ENCODE measurements at regions not wholly inside any gene's neighbourhood (a gene's known extent, or its start where the extent isn't known, plus 50 kb on each side); places are given as distances from the start of the nearest gene placed in this dataset.
"Not testable (repeated sequence)": the region's sequence is repeated elsewhere in the genome, so short reads cannot be mapped to it uniquely, and the experiment has no call there.

DNA sequence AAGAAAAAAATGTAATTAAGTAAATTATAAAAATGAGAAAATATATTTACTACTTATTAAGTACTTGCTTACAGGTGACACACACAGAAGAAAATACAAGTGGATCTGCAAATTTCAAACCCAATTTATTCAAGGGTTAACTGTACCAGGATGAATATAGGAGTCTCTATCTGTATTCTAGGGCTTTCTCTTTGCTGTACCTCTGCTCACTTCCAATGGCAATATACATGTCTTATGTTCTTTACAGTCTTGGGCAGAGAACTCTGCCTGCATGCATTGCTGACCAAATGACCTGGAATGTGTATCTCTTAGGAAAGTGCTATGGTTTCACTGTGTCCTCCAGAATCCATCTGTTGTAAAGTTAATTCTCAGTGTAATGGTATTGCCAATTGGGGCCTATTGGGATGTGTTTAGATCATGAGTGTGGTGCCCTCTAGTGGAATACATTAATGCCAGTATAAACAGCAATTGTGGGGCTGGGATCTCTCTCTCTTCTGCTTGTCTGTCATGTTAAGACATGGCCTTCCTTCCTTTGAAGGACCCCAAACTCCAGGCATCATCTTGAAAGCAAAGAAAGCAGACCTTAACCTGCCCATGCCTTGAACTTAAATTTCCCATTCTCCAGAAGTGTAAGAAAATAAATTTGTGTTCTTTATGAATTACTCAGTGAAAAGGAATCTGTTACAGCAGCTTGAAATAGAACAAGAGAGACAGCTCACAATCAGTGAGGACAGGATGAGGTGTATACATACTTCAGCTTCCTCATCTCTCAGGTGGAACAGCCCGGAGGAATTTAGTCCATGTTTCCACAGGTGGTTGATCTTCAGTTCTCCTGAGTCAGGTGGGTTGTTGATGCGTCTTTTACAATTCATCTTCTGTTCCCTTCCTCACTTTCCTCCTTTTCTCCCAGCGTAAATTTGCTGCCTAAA, 356.9 kb downstream of the RPIA start:
- H3K4me3 ChIP-seq (replicated peaks in 1 of 3; ENCODE audit: low read depth in 2 of 3, low read length in 3 of 3); H4K20me1 ChIP-seq (ENCODE audit: insufficient read depth, low read length); H3K27ac ChIP-seq (ENCODE audit: low read depth in 1 of 2, low read length in 2 of 2); H3K36me3 ChIP-seq (replicated peaks in 1 of 2; ENCODE audit: control insufficient read depth in 1 of 2, insufficient read depth in 2 of 2, low read length in 2 of 2); H3K4me3 Mint-ChIP-seq; H3K9ac ChIP-seq (ENCODE audit: insufficient read depth, low read length, poor library complexity, severe bottlenecking); H3K27ac Mint-ChIP-seq; H3K4me1 Mint-ChIP-seq; H2AFZ ChIP-seq (ENCODE audit: insufficient read depth, low read depth, low read length, poor library complexity, severe bottlenecking); H3K79me2 ChIP-seq (ENCODE audit: insufficient read depth, low read length); H3K4me1 ChIP-seq (ENCODE audit: control insufficient read depth in 1 of 2, insufficient read depth in 2 of 2, low read length in 2 of 2); H3K27me3 Mint-ChIP-seq (ENCODE audit: low read depth in 3 of 3); H3K9me3 Mint-ChIP-seq; H3K27me3 ChIP-seq (ENCODE audit: control insufficient read depth in 2 of 2, insufficient read depth in 2 of 2, low read length in 2 of 2); intact Hi-C loops (cut with micrococcal nuclease); H3K4me2 ChIP-seq (replicated peaks; ENCODE audit: extremely low read depth, low read length, poor library complexity, severe bottlenecking); H3K36me3 Mint-ChIP-seq; H3K9me3 ChIP-seq (replicated peaks in 1 of 2; ENCODE audit: control insufficient read depth in 1 of 2, insufficient read depth in 1 of 2, low read length in 2 of 2): not testable (repeated sequence)
- TF ChIP-seq, protein P1, sequence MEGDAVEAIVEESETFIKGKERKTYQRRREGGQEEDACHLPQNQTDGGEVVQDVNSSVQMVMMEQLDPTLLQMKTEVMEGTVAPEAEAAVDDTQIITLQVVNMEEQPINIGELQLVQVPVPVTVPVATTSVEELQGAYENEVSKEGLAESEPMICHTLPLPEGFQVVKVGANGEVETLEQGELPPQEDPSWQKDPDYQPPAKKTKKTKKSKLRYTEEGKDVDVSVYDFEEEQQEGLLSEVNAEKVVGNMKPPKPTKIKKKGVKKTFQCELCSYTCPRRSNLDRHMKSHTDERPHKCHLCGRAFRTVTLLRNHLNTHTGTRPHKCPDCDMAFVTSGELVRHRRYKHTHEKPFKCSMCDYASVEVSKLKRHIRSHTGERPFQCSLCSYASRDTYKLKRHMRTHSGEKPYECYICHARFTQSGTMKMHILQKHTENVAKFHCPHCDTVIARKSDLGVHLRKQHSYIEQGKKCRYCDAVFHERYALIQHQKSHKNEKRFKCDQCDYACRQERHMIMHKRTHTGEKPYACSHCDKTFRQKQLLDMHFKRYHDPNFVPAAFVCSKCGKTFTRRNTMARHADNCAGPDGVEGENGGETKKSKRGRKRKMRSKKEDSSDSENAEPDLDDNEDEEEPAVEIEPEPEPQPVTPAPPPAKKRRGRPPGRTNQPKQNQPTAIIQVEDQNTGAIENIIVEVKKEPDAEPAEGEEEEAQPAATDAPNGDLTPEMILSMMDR (IDR thresholded peaks at IDR 0.05) = peak; percentile 68
- WGBS (ENCODE audit: insufficient coverage) = no CpG with 5 or more reads among the region's 3 CpGs
- DNase-seq = peak; percentile 0 to 18 (median 4)

GRCh38 chr2:89058616-89059015, 367.1 kb downstream of the RPIA start:
- WGBS (ENCODE audit: insufficient coverage) = no CpG with 5 or more reads among the region's 4 CpGs
- H3K4me3 Mint-ChIP-seq; H3K4me1 ChIP-seq (ENCODE audit: control insufficient read depth in 1 of 2, insufficient read depth in 2 of 2, low read length in 2 of 2); H3K36me3 Mint-ChIP-seq; H2AFZ ChIP-seq (ENCODE audit: insufficient read depth, low read depth, low read length, poor library complexity, severe bottlenecking); H3K79me2 ChIP-seq (ENCODE audit: insufficient read depth, low read length); H3K27me3 ChIP-seq (ENCODE audit: control insufficient read depth in 2 of 2, insufficient read depth in 2 of 2, low read length in 2 of 2); H3K9me3 ChIP-seq (replicated peaks in 1 of 2; ENCODE audit: control insufficient read depth in 1 of 2, insufficient read depth in 1 of 2, low read length in 2 of 2); H3K9me3 Mint-ChIP-seq; H3K27ac Mint-ChIP-seq; H3K4me1 Mint-ChIP-seq; H3K9ac ChIP-seq (ENCODE audit: insufficient read depth, low read length, poor library complexity, severe bottlenecking); intact Hi-C loops (cut with micrococcal nuclease); DNase-seq; H3K36me3 ChIP-seq (replicated peaks in 1 of 2; ENCODE audit: control insufficient read depth in 1 of 2, insufficient read depth in 2 of 2, low read length in 2 of 2); H4K20me1 ChIP-seq (ENCODE audit: insufficient read depth, low read length); H3K27ac ChIP-seq (ENCODE audit: low read depth in 1 of 2, low read length in 2 of 2); H3K27me3 Mint-ChIP-seq (ENCODE audit: low read depth in 3 of 3); H3K4me3 ChIP-seq (replicated peaks in 1 of 3; ENCODE audit: low read depth in 2 of 3, low read length in 3 of 3); H3K4me2 ChIP-seq (replicated peaks; ENCODE audit: extremely low read depth, low read length, poor library complexity, severe bottlenecking): not testable (repeated sequence)

GRCh38 chr2:89061174-89061573, 369.7 kb downstream of the RPIA start:
- H3K4me1 Mint-ChIP-seq; H3K27me3 Mint-ChIP-seq (ENCODE audit: low read depth in 3 of 3); H3K4me1 ChIP-seq (ENCODE audit: control insufficient read depth in 1 of 2, insufficient read depth in 2 of 2, low read length in 2 of 2); H3K36me3 ChIP-seq (replicated peaks in 1 of 2; ENCODE audit: control insufficient read depth in 1 of 2, insufficient read depth in 2 of 2, low read length in 2 of 2); H4K20me1 ChIP-seq (ENCODE audit: insufficient read depth, low read length); H3K79me2 ChIP-seq (ENCODE audit: insufficient read depth, low read length); H3K27me3 ChIP-seq (ENCODE audit: control insufficient read depth in 2 of 2, insufficient read depth in 2 of 2, low read length in 2 of 2); H3K27ac Mint-ChIP-seq; H3K27ac ChIP-seq (ENCODE audit: low read depth in 1 of 2, low read length in 2 of 2); H3K4me3 ChIP-seq (replicated peaks in 1 of 3; ENCODE audit: low read depth in 2 of 3, low read length in 3 of 3); H3K4me2 ChIP-seq (replicated peaks; ENCODE audit: extremely low read depth, low read length, poor library complexity, severe bottlenecking); intact Hi-C loops (cut with micrococcal nuclease); H3K9me3 Mint-ChIP-seq; H3K4me3 Mint-ChIP-seq; H3K9ac ChIP-seq (ENCODE audit: insufficient read depth, low read length, poor library complexity, severe bottlenecking); DNase-seq; H3K9me3 ChIP-seq (replicated peaks in 1 of 2; ENCODE audit: control insufficient read depth in 1 of 2, insufficient read depth in 1 of 2, low read length in 2 of 2); H3K36me3 Mint-ChIP-seq; H2AFZ ChIP-seq (ENCODE audit: insufficient read depth, low read depth, low read length, poor library complexity, severe bottlenecking): not testable (repeated sequence)
- WGBS (ENCODE audit: insufficient coverage) = no CpG with 5 or more reads among the region's 1 CpG

DNA sequence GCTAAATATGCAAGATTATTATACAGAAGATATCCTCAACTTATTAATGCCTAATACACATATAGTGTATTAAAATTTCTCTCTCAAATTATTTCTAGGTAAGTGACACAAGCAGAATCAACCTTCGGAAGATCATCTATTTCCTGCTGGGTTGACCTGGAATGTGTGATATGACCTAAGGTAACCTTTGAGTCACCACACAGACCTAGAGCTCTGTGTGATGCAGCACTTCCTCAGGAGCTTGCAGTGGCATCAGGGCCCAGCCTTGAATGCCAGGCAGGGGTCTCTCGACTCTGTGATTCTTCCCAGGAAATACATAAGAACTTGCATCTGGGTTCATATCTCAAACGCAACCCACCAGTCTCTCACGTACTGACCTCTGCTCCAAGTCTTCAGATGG, 385.3 kb downstream of the RPIA start:
- H3K27ac Mint-ChIP-seq; H3K9me3 Mint-ChIP-seq; DNase-seq; H3K4me3 Mint-ChIP-seq; H3K27me3 Mint-ChIP-seq (ENCODE audit: low read depth in 3 of 3); H3K4me3 ChIP-seq (replicated peaks in 1 of 3; ENCODE audit: low read depth in 2 of 3, low read length in 3 of 3); H3K27ac ChIP-seq (ENCODE audit: low read depth in 1 of 2, low read length in 2 of 2); H4K20me1 ChIP-seq (ENCODE audit: insufficient read depth, low read length); H3K36me3 ChIP-seq (replicated peaks in 1 of 2; ENCODE audit: control insufficient read depth in 1 of 2, insufficient read depth in 2 of 2, low read length in 2 of 2); H3K4me1 ChIP-seq (ENCODE audit: control insufficient read depth in 1 of 2, insufficient read depth in 2 of 2, low read length in 2 of 2); H2AFZ ChIP-seq (ENCODE audit: insufficient read depth, low read depth, low read length, poor library complexity, severe bottlenecking); H3K4me1 Mint-ChIP-seq; intact Hi-C loops (cut with micrococcal nuclease); H3K9me3 ChIP-seq (replicated peaks in 1 of 2; ENCODE audit: control insufficient read depth in 1 of 2, insufficient read depth in 1 of 2, low read length in 2 of 2); H3K4me2 ChIP-seq (replicated peaks; ENCODE audit: extremely low read depth, low read length, poor library complexity, severe bottlenecking); H3K36me3 Mint-ChIP-seq; H3K9ac ChIP-seq (ENCODE audit: insufficient read depth, low read length, poor library complexity, severe bottlenecking); H3K79me2 ChIP-seq (ENCODE audit: insufficient read depth, low read length); H3K27me3 ChIP-seq (ENCODE audit: control insufficient read depth in 2 of 2, insufficient read depth in 2 of 2, low read length in 2 of 2): not testable (repeated sequence)
- no CpG with 5 or more reads among the region's 4 CpGs for WGBS (ENCODE audit: insufficient coverage)

Data from CD14-positive monocyte (primary cell).